ENCODE measurements at regions not wholly inside any gene's neighbourhood (a gene's known extent, or its start where the extent isn't known, plus 50 kb on each side); places are given as distances from the start of the nearest gene placed in this dataset.
A peak's percentile ranks its signal among the peaks of the same experiment; 100 is the strongest.

DNA sequence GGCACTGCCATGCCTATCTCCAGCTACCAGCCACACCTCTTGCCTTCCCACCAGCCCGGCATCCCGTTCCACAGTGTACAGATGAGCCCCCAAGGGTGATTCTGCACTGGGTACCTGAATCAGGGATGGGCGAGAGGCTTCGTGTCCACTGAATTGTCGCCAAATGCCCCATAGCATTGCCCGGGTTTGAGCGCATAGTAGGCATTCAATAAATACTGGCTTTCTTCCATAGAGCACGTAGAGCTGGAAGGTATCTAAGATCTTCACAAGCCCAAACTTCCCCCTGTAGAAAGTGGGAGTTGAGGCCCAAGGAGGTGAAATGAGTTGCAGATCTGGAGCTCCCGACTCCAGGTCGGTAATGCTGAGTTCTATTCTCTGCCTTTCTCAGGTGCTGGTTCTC lies 358.7 kb downstream of the LPIN1 start:
- Histone ChIP-seq H3K4me2 (ENCODE audit: insufficient read depth, low read length) (no peak overlapping the region), H3K4me3 (replicated peaks in 1 of 3; ENCODE audit: insufficient read depth in 1 of 3, low read depth in 1 of 3, low read length in 3 of 3) (no peak overlapping the region), H3K9ac (replicated peaks; ENCODE audit: extremely low read depth, insufficient read depth, low read length) (no peak overlapping the region), H4K20me1 (replicated peaks; ENCODE audit: control insufficient read depth, extremely low read depth, insufficient read depth, low read length) (no peaks in the 10 kb centered on the region), H3K27ac (ENCODE audit: insufficient read depth, low read depth, low read length) (no peak overlapping the region), H3K79me2 (ENCODE audit: control insufficient read depth, insufficient read depth, low read length) (no peaks in the 10 kb centered on the region), H3K36me3 (ENCODE audit: control insufficient read depth in 2 of 2, extremely low read depth in 1 of 2, insufficient read depth in 2 of 2, low read length in 2 of 2) (no peaks in the 10 kb centered on the region), H3K9me1 (replicated peaks; ENCODE audit: control insufficient read depth, extremely low read depth, insufficient read depth, low read length) (no peaks in the 10 kb centered on the region), H3K9me3 (replicated peaks; ENCODE audit: control insufficient read depth, insufficient read depth, low read length) (no peaks in the 10 kb centered on the region), H3K27me3 (ENCODE audit: control insufficient read depth in 2 of 2, insufficient read depth in 2 of 2, low read length in 2 of 2) (no peaks in the 10 kb centered on the region), H3K4me1 (ENCODE audit: control insufficient read depth, extremely low read depth, insufficient read depth, low read length) (no peaks in the 10 kb centered on the region), H2AFZ (ENCODE audit: low read depth, low read length) (no peak overlapping the region)
- intact Hi-C loops (cut with micrococcal nuclease): no loop called here
- no peak for TF ChIP-seq MAX (IDR thresholded peaks at IDR 0.05; ENCODE audit: insufficient read depth, insufficient read length)
- no peak for TF ChIP-seq POLR2A (IDR thresholded peaks at IDR 0.05; ENCODE audit: low read depth, low read length)
- dilution Hi-C loops (cut with MboI; ENCODE audit: extremely low pct_ligation_motif_present, low sequenced_read_pairs): no loop called here
- BruUV-seq (replicated peaks): no TSS peak
- ChIA-PET POLR2A (no interaction called here), CTCF (interaction anchor here (1.4 kb wide), 1 partner anchor 9 kb away, joined by 4 read pairs; no protein-coding TSS in a partner anchor)
- DNase-seq (ENCODE audit: low read depth, low spot score): no peak
- no peak for FAIRE-seq

GRCh38 chr2:12106440-12107080 lies 360.1 kb downstream of the LPIN1 start:
- intact Hi-C loops (cut with micrococcal nuclease): no loop called here
- POLR2A ChIA-PET: no interaction called here
- Histone ChIP-seq H3K4me1 (ENCODE audit: control insufficient read depth, extremely low read depth, insufficient read depth, low read length) (no peaks in the 10 kb centered on the region), H3K9me3 (replicated peaks; ENCODE audit: control insufficient read depth, insufficient read depth, low read length) (no peaks in the 10 kb centered on the region), H3K9me1 (replicated peaks; ENCODE audit: control insufficient read depth, extremely low read depth, insufficient read depth, low read length) (no peaks in the 10 kb centered on the region), H3K9ac (replicated peaks; ENCODE audit: extremely low read depth, insufficient read depth, low read length) (no peak overlapping the region), H2AFZ (ENCODE audit: low read depth, low read length) (no peak overlapping the region), H3K36me3 (ENCODE audit: control insufficient read depth in 2 of 2, extremely low read depth in 1 of 2, insufficient read depth in 2 of 2, low read length in 2 of 2) (no peaks in the 10 kb centered on the region), H3K79me2 (ENCODE audit: control insufficient read depth, insufficient read depth, low read length) (no peaks in the 10 kb centered on the region), H3K4me2 (ENCODE audit: insufficient read depth, low read length) (no peak overlapping the region), H3K27ac (ENCODE audit: insufficient read depth, low read depth, low read length) (no peak overlapping the region), H3K27me3 (ENCODE audit: control insufficient read depth in 2 of 2, insufficient read depth in 2 of 2, low read length in 2 of 2) (no peaks in the 10 kb centered on the region), H3K4me3 (replicated peaks in 1 of 3; ENCODE audit: insufficient read depth in 1 of 3, low read depth in 1 of 3, low read length in 3 of 3) (no peak overlapping the region), H4K20me1 (replicated peaks; ENCODE audit: control insufficient read depth, extremely low read depth, insufficient read depth, low read length) (no peaks in the 10 kb centered on the region)
- dilution Hi-C loops (cut with MboI; ENCODE audit: extremely low pct_ligation_motif_present, low sequenced_read_pairs): no loop called here
- DNase-seq (ENCODE audit: low read depth, low spot score) (peak; percentile 40), FAIRE-seq (no peak)
- CTCF ChIA-PET: interaction anchor here (1.4 kb wide), 1 partner anchor 10 kb away, joined by 4 read pairs; no protein-coding TSS in a partner anchor
- no TSS peak for BruUV-seq (replicated peaks)
- TF ChIP-seq POLR2AphosphoS5 (IDR thresholded peaks at IDR 0.05; ENCODE audit: insufficient read depth, low read depth, low read length): no peak
- TF ChIP-seq EZH2 (IDR thresholded peaks at IDR 0.05; ENCODE audit: borderline replicate concordance, low read depth, low read length, severe bottlenecking): no peak
- no peak for TF ChIP-seq POLR2A (IDR thresholded peaks at IDR 0.05; ENCODE audit: low read depth, low read length)
- no peak for TF ChIP-seq JUN (IDR thresholded peaks at IDR 0.05; ENCODE audit: borderline replicate concordance, insufficient read depth, insufficient read length, low read depth)
- no peak for TF ChIP-seq MAX (IDR thresholded peaks at IDR 0.05; ENCODE audit: insufficient read depth, insufficient read length)
- no peak for TF ChIP-seq GATA2 (IDR thresholded peaks at IDR 0.05; ENCODE audit: insufficient read depth, insufficient read length, low read depth, low read length)
- TF ChIP-seq FOS (IDR thresholded peaks at IDR 0.05; ENCODE audit: borderline replicate concordance, insufficient read depth, low read length): no peak
- no peak for TF ChIP-seq CTCF (IDR thresholded peaks at IDR 0.05; ENCODE audit: extremely low read depth in 1 of 2, insufficient read depth in 1 of 2, low read depth in 1 of 2, low read length in 2 of 2)
- no peak for TF ChIP-seq MYC (IDR thresholded peaks at IDR 0.05; ENCODE audit: low read depth, low read length)

Measured in endothelial cell of umbilical vein (primary cell).